GM19025 (cell line): ENCODE measurements at regions not wholly inside any gene's neighbourhood (a gene's known extent, or its start where the extent isn't known, plus 50 kb on each side); places are given as distances from the start of the nearest gene placed in this dataset.

Source experiments
- ATAC-seq: cut with Tn5 transposase; IDR thresholded peaks from one replicate; pipeline ENCODE4 v1.9.1; 2021; ENCODE audit warnings: mild to moderate bottlenecking, low read depth, moderate library complexity; ENCODE audit not compliant: unreplicated experiment

DNA sequence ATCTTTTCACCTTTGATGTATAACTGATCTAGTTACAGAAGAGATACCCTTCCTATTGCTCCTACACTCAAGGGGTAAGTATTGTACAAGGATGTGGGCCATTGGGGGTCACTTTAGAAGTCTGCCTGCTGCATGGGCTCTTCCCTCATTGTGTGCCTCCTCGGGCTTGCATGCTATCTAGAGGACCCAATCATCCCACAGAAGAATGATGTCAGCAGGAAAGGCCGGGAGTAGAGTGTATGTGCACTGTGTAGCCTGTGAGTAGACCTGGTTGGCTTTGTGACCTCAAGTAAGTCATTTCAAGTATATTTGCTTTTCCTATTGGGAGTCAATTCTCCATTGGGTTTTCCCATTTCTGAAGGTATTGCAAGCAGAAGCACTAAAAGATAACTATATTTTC, 129.5 kb upstream of the TRIB2 start:
- ATAC-seq, result no peak

DNA sequence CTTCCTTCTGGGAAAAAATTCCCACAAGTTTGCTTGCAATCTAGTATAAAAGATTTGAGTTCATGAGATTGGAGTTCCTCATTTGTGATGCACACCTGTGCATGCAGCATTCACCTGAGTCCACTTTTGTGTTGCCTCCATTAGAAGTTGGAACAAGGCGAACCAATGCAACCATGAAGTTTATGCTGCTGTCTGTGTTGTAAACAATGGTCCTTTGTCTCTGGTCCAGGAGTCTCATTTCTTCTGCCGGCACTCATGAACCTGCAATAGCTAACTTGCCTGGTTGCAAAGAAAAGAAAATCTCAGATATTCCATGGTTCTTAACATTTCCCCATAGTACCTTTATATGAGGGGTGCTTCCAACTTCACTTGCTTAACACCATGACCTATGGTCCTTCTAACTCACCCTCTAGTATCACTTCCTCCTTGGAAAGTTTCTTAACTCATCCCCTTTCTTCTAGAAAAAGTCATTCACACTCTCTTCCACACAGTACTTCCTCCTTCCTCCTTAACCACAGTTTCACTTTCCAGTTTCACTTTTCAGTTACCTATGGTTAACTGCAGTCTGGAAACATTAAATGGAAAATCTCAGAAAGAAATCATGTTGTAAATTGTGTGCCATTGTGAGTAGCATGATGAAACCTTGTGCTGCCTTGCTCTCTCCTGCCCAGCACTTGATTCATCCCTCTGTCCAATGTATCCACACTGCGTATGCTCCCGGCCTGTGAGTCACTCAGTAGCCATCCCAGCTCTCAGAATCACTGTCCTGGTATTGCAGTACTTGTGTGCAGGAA, 128.8 kb upstream of the TRIB2 start:
- no peak for ATAC-seq

DNA sequence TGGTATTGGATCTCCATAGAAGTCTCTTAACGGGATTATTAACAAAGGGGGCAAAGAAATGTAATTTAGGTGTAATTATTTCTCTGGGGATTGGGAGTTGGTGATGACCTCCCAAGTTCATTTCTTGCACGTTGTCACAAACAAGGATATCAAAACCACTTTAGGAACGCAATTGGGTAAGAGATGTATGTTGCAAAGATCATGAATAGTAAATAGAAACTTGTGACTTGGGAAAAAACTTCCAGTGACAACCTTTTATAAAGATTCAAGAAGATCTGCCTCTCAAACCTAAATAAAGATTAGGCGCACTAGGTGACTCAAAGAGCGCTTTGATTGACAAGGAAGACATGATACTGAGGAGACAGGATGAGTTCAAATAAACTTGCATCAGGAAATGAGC, 127.8 kb upstream of the TRIB2 start:
- ATAC-seq, result no peak

DNA sequence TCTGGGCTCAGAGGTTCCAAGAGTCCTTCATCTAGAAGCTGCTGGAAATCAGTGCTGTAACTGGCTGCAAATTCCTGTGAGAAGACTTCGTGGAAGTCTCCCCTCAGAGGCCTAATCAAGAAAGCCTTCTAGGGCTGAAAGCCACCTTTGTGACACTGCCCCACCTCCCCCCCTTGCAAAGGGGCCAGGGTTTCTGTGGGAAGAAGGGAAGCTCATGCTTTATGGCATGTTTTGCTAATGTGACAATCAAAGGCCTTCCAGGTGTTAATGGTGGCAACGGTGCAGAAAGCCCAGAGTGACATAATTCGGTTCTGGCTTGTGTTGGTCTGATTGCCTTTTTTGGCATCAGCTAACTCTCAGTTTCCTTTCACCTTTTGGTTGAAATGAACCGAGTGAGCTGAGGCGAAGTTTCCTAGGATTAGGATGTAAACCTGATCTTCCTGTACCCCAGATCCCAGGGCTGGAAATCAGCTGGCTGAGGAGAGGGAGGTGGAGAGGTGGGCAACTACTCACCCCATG, 126.9 kb upstream of the TRIB2 start:
- no peak for ATAC-seq

DNA sequence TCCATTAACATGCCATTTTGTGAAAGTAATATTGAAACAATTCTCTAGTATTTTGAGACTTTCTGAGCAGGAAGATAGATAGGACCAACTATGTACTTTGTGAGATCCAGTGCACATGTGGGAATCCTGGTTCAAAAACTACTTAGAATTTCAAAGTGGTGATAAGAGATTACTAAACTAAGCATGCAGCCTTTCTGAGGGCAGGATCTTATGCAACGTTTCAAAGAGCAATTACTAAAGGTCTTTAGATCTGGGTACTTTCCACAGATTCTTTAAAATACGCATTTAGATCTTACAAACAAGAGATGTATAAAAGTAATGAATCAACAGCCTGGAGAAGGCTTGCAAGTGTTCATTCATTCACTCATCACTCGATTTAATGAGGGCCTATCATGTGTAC, 124.4 kb upstream of the TRIB2 start:
- no peak for ATAC-seq

DNA sequence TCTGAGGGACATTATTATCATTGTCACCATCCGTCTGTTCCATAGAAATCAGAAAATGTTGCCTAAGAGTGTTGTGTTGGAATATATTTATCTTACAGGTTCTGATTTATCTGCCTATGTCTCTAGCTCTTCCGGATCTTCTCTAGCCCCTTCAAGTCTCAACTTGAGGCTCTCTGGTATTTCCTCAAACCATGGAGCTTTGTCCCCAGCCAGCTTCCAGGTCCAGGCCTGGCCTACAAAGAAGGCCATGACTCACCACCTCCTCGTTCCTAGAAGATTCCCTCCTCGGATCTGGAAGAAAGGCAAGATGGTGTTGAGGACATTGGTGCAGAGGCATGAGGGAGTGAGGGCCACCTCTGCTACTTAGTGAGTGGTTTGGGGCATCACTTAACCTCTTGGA, 122.1 kb upstream of the TRIB2 start:
- ATAC-seq, result no peak

DNA sequence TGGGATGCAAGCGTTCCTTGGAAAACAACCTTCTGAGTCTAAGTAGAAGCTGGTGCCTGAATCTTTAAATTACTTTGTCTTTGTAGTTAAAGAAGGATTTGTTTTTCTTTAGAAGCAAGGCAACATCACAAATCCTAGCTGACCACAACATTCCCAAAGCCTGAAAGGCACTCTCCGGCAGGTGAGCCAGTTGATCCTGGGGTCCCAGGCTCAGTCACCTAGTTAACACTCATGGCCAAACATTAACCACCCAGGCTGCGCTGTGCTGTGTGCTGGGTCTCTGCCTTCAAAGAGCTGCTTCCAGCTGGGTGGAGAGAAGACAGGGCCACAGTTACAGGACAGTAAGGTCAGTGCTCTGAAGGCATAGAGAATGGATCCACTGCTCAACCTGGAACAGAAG, 120.0 kb upstream of the TRIB2 start:
- no peak for ATAC-seq

DNA sequence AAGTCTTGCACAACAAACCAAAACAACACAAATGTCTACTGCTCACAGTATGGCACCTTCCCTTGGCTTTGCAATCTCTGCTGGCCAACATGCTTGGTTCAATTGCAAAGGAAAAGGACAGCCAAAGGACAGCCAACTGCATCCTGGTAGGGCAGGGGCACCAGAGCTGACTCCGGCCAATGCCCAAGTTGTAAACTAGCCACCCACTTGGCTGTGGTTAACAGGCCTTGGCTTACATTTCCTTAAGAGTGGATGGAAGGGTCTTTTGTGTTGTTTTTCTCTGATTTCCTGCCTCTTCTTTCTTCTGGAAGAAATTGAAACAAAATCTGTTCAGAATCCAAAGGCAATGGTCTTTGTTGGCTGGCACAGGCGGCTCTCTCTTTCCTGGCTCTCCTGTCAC, 119.1 kb upstream of the TRIB2 start:
- no peak for ATAC-seq

DNA sequence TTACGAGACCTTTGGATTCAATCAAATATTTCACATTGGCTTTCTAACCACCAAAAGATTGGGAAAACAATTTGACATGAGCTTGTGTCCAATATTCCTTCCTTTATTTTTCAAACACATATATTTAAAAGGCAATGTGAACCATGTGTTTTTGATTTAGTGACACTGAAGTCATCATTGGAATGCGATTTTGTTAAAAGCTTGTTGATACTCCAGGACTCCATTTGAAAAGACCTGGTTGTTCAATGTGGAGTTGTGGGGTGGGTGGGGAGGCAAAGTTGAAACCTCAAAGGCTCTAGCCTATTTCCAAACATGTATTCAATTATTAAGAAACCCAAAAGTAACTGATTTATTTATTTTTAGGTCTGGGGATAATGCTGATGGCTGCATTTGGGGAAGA, 114.1 kb upstream of the TRIB2 start:
- no peak for ATAC-seq

DNA sequence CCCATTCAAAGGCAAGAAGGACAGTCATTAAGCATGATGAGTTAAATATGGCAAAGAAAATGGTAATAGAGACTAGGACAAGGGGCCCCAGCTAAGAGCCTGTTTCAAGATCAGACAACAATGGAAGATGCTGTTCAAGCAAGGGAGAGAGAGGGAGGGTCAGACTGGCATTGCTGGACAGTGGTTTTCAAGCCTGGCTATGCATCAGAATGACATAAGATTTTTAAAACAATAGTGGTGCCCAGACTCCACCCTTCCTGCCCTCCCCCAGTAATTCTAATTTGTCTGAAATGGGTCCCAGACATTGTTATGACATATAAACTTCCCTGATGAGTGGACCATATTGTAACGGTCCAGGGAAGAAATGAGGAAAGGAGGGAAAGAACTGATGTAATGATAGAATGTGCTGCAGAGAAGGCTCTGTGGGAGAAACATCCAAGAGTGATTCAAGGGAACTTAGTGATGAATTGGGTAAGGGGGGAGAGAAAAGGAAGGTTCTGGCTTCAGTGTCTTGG, 112.9 kb upstream of the TRIB2 start:
- ATAC-seq, result no peak

DNA sequence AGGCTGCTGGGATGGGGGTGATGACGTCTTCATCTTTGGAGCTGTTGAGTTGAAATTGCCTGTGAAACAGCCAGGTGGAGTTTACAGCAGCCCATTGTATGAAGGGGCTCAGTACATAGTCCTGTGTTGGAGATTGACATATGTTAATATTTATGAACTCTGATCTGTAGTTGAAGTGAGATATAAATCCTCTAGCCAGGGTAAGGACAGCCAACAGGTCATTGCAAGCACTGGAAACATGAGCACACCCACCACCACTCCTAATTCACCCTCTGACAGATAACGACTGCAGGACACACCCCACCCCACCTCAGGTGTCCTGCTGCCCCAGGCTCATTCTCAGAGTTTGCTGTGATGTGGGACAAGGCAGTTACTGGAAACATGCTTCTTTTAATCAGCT, 112.4 kb upstream of the TRIB2 start:
- no peak for ATAC-seq

DNA sequence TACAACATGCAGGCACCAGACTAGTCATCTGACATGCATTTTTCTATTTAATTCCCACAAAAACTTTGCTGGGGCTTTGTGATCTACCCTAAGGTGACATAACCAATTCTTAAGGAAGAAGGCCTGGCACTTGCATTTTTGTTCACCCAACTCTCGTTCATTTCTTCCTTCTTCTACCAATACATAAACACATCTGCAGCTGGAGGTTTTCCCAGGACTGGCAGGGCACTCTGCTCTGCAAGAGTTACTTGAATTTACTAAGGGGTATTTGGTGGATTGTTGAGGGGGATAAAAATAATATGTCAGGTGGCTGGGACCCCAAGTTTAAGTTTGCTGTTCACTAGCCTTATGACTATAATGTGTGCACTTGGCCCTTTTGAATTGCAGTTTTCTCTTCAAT, 111.4 kb upstream of the TRIB2 start:
- no peak for ATAC-seq

DNA sequence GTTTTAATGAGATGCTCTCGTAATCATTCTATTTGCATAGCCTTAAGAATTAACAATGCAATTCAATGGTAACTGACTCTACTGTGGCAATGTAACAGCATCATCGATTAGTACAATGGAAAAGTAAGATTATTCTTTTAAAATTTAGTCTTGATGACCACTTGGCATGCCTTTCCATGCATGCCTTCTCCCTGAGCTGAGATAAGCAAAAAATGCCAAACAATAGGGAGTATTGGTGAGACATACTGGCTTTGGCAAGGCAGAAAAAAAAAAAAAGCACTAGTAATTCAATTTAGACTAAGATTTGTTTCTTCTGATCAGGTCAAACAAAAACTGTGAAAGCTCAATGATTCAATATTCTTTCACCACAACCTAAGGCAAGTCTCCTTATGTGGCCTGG, 110.8 kb upstream of the TRIB2 start:
- ATAC-seq, result no peak

DNA sequence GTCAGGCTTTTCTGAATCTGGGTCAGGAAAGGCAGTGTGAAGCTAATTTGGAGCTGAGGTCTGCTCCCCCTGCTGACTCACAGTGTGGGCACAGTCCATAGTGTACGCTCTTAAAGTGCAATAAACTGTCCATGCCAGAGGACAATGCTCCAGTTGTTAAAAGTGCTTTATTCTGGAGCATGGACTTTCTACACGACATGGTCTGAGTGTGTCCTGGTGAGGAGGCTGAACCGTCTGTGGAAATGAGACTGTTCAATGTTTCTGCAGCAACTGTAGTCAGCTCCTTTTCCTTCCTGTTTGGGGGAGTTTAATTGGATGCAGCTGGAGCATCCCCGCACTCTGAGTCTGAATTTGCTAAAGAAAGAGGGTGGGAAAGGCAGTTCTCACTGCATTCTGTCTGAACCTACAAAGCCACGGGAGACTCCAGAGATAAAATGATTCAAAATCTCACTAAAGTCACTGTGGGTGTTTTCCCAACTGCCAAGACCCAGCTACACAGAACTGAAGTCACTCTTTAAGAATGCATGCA, 110.2 kb upstream of the TRIB2 start:
- no peak for ATAC-seq

DNA sequence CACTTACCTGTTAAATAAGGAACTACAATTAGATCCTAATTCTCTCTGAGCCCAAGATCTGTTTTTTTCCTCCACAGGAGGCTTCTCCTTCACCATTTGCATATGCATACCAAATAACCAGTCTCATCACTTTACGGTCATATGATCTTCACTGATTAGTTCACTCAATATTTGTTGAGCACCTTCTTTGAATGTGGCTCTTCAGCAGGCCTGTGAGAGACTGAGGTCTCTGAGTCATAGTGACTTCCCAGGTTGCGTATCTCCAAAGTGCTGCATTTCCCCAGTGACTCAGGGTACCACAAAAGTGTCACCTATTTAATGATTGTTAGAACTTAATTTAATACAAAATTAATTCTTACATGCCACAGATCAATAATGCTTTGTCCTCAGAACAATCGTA, 108.8 kb upstream of the TRIB2 start:
- no peak for ATAC-seq

DNA sequence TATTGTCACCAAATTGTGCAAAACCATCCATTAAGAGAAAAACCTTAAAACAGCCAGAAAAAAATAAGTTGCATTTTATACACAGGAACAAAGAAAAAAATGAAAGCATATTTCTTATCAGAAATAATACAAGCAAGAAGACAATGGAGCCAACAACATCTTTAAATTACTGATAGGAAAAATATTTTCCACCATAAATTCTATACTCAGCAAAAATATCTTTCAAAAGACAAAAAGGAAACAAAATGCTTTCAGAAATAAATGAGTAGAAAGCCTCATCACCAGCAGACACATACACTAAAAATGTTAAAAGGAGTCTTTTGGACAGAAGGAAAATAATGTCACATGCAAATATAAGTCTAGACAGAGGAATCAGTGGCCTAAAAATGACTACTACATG, 106.4 kb upstream of the TRIB2 start:
- no peak for ATAC-seq

DNA sequence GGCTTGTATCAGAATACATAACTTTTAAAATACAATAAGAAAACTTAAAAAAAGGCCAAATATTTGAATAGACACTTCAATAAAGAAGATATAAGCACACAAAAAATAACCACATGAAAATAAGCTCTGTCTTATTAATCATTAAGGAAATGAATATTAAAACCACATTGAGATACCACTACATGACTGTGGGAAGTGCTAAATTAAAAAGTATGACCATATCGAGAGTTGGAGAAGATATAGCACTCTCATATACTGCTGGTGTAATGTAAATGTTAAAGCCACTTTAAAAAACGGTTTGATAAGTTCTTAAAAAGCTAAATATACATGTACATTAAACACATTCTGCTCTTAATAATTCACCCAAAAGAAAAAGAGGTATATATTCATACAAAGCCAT, 104.6 kb upstream of the TRIB2 start:
- ATAC-seq, result no peak

DNA sequence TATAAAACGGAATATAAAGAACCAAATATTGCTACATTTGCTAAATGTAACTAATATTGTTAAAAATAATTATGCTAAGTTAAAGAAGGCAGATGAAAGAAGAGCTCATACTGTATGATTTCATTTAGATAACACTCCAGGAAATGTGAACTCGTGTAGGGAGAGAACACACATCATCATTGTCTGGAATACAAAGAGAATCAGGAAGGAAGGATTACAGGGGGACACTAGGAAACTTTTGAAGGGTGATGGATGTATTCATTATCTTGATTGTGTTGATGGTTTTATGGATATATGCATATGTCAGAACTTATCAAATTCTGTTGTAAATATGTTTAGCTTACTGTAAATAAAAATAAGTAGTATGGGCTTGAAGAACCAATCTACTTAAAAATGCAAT, 104.1 kb upstream of the TRIB2 start:
- ATAC-seq, result no peak

DNA sequence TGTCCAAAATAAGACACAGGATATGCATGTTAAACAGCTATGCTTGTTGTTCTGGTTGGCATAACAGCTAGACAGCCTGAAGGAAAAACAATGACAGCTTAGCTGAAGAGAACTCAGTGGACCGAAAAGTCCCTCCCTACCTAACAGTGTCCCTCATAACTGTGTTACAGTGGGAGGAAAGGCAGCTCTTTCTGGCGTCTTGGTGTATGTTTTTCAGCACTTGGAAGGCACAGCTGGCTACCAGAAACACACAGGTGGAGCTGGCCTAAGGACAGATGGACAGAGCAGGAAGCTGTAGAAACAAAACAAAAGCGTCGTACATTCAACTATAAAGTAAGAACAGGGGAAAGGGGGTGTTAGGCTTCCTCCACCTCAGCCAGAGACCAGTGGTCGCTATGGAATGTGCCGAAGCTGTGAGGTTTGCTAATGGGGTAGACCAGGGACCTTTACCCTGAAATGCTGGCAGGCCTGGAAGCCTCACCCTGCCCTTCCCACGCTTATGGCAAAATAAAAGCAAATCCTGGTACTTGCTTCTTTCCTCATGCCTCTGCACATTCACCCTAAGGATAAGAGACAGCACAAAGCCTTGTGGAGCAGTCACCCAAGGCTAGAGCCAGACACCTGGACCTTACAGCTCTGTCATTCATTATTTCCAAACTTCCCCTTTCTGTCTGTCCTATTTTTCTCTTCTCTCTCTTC, 103.5 kb upstream of the TRIB2 start:
- no peak for ATAC-seq

DNA sequence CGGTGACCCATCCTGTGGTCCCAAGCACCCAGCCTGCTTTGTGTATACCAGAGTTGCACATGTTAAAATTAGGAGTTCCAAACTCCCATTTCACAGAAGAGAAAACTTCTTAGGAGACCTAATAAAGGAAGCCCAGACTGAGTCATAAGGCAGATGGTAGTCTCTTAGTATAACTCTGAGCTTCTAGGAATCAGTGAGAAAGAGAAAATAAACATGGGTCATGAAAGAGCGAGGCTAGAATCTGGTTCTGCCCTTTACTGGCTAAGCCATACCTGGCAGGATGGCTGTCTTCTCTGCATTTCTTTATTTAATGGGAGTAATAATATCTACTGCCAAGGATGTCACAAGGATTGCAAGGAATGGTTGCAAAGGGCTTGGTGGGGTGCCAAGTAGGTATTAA, 101.2 kb upstream of the TRIB2 start:
- ATAC-seq, result no peak

DNA sequence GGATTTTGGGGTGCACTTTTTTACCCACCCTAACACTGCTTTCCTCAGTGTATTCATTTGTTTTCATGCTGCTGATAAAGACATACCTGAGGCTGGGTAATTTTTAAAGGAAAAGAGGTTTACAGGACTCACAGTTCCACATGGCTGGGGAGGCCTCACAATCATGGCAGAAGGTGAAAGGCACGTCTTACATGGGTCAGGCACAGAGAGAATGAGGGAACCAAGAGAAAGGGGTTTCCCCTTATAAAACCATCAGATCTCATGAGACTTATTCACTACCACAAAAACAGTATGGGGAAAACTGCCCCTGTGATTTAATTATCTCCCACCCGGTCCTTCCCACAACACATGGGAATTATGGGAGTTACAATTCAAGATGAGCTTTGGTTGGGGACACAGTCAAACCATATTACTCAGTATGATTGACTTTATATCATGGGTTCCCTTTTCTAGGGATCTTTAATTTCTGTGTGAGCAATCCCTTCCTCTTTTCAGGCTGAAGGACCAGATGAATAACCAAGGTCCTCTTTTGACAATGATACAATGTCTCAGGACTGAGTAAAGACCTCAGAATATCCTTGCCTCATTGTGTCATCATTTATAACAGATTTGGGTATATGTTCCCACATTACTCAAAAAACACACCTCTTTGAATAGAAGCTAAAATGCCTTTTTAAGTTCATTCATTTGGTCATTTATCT, 100.1 kb upstream of the TRIB2 start:
- ATAC-seq, result no peak
